Testis (tissue), 2 donors: ENCODE measurements at regions not wholly inside any gene's neighbourhood (a gene's known extent, or its start where the extent isn't known, plus 50 kb on each side); places are given as distances from the start of the nearest gene placed in this dataset.

Source experiments
- DNase-seq: peaks from one replicate; pipeline ENCODE4 v3.0.0-alpha.2; 2019
- H3K27ac ChIP-seq, 2 donors: fragments of 200-600 bp; sonication (generic); one replicate each; pipeline ENCODE4 v1.5.1; 2019
- H3K27me3 ChIP-seq: fragments of 200-600 bp; sonication (generic); one replicate; pipeline ENCODE4 v1.5.1; 2019
- H3K36me3 ChIP-seq: fragments of 200-600 bp; sonication (generic); one replicate; pipeline ENCODE4 v1.5.1; 2017; ENCODE audit warnings: low read depth; ENCODE audit errors: missing control alignments
- H3K4me1 ChIP-seq: fragments of 200-600 bp; sonication (generic); one replicate; pipeline ENCODE4 v1.5.1; 2019
- H3K4me3 ChIP-seq, 2 donors: fragments of 200-600 bp; sonication (generic); one replicate each; pipeline ENCODE4 v1.5.1; 2017 to 2019
- H3K9me3 ChIP-seq: fragments of 200-600 bp; sonication (generic); one replicate; pipeline ENCODE4 v1.5.1; 2017
- CTCF ChIP-seq, 3 experiments: fragments of 450-650 bp in 2 of 3; fragments of 200-600 bp in 1 of 3; sonication (generic) in 1 of 3; IDR thresholded peaks; one replicate each; pipeline ENCODE4 v1.5.1; 2016 to 2019; ENCODE audit warnings: antibody characterized with exemption in 3 of 3, mild to moderate bottlenecking in 2 of 3, moderate library complexity in 1 of 3
- POLR2A ChIP-seq: fragments of 450-650 bp; IDR thresholded peaks from one replicate; pipeline ENCODE4 v1.6.1; 2017; ENCODE audit warnings: antibody characterized with exemption, mild to moderate bottlenecking, moderate library complexity
- WGBS, 2 donors: methylation state at CpG; one replicate each; pipeline ENCODE4 v1.1.5; 2018; 5-methylcytosine and 5-hydroxymethylcytosine counted together
- intact Hi-C: fragments of 100-400 bp; cut with DNase I; formaldehyde crosslinking; loops from one replicate; pipeline ENCODE4 v1.15.1; 2023; ENCODE audit warnings: low total_unique reads

DNA sequence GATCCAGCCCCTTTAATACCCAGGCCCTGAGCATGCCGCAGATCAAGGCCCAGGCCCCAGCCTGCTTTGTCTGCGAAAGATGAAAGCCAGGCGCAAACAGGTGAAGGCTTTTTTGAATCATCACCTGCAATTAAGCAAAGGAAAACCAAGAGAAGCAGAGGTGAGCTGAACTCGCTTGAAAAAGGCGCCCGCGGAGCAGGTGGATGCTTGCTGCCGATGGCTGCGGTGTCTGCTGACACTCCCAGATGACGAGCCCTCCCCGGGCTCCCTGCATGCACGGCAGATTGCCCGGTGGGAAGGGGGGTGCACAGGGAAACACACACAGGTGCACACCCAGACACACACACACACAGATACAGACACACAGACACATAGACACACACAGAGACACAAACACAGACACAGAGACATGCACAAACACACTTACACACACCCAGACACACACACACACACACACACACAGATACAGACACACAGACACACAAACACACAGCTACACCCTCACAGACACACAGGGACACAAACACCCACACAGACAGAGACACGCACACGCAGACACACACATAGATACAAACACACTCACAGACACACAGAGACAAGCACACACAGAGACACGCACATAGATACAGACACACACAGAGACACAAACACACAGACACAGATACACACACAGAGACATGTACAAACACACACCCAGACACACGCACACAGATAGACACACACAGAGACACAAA is 142.6 kb upstream of the RNF32 start:
- DNase-seq, result no peak
- Histone ChIP-seq H3K27ac (no peak overlapping the region), H3K4me3 (no peak overlapping the region), H3K36me3 (no peaks in the 10 kb centered on the region), H3K9me3 (no peaks in the 10 kb centered on the region), H3K27me3 (no peaks in the 10 kb centered on the region), H3K4me1 (no peaks in the 10 kb centered on the region)
- no peak for TF ChIP-seq CTCF (IDR thresholded peaks at IDR 0.05)
- TF ChIP-seq POLR2A, result no peak
- intact Hi-C loops, result no loop called here
- 72 to 76% methylated on average over 13 to 17 of the region's 17 CpGs for WGBS, 2 donors

DNA sequence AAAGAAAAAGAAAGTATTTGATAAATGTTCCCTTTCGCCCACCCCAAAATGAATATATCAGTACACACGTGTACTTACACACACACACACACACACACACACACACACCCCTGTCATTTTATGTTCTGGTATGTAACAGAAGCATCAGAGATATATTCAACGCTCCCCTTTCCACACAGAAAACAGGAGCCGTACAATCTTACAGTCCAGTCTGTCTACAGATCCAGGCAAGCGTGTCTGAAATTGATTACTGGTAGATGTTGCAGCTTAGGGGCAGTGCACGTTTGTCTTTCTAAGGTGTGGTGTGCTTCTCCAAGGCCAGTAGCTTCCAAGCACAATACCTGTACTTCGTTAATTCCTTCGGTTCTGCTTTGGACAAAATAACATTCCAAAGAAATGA is 143.7 kb upstream of the RNF32 start:
- no peak for DNase-seq

DNA sequence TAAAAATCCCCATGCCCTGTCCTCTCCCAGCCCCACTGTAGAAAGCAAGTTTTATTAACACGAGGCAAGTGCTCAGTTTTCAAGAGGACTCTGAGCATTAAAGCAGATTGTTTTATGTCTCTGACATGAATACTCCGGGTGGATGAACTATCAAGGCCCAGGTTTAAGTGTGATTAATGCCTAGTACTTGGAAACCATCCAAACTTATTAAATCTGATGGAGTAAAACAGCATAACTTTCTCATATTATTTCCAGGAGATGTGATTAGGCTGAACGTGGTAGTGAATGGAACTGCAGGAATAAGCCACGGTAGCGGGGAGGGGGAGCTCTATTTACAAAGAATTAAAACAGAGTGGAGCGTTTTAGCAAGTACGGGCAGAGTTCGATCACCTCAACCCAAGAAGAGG is 144.2 kb upstream of the RNF32 start:
- Histone ChIP-seq H3K27me3 (no peaks in the 10 kb centered on the region), H3K27ac (no peak overlapping the region), H3K4me1 (no peaks in the 10 kb centered on the region), H3K36me3 (no peaks in the 10 kb centered on the region), H3K9me3 (no peaks in the 10 kb centered on the region), H3K4me3 (no peak overlapping the region)
- TF ChIP-seq POLR2A, result no peak
- TF ChIP-seq CTCF (IDR thresholded peaks at IDR 0.05), result no peak
- intact Hi-C loops, result no loop called here
- 37 to 56% methylated on average over 8 of the region's 8 CpGs for WGBS, 2 donors
- no peak for DNase-seq

More for the DNA sequence above, 143.7 kb upstream of the RNF32 start:
- Histone ChIP-seq H3K27me3 (no peaks in the 10 kb centered on the region), H3K4me1 (no peaks in the 10 kb centered on the region), H3K36me3 (no peaks in the 10 kb centered on the region), H3K9me3 (no peaks in the 10 kb centered on the region), H3K27ac (no peak overlapping the region), H3K4me3 (no peak overlapping the region)
- intact Hi-C loops, result no loop called here
- TF ChIP-seq POLR2A, result no peak
- TF ChIP-seq CTCF (IDR thresholded peaks at IDR 0.05), result no peak
- WGBS, 2 donors, result 72% methylated on average over 8 of the region's 8 CpGs

DNA sequence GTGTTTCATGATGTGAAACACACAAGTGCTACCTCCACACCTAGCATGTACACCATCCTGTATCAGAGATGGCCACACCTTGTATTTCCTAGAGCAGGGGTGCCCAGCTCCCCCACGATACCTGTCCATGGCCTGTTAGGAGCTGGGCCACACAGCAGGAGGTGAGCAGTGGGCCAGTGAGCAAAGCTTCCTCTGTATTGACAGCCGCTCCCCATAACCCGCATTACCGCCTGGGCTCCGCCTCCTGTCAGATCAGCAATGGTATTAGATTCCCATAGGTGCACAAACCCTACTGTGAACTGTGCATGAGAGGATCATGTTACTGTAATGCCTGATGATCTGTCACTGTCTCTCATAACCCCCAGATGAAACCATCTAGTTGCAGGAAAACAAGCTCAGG is 145.6 kb upstream of the RNF32 start:
- TF ChIP-seq CTCF (IDR thresholded peaks at IDR 0.05) (no peak), POLR2A (no peak)
- Histone ChIP-seq H3K36me3 (no peaks in the 10 kb centered on the region), H3K4me3 (no peak overlapping the region), H3K27me3 (no peaks in the 10 kb centered on the region), H3K9me3 (no peaks in the 10 kb centered on the region), H3K27ac (no peak overlapping the region), H3K4me1 (no peaks in the 10 kb centered on the region)
- no peak for DNase-seq
- intact Hi-C loops, result no loop called here
- 83 to 94% methylated on average over 5 of the region's 5 CpGs for WGBS, 2 donors

GRCh38 chr7:156493942-156494341 is 146.6 kb upstream of the RNF32 start:
- DNase-seq, result no peak
- no peaks in the 10 kb centered on the region for H3K4me1 ChIP-seq
- 92 to 93% methylated on average over 7 of the region's 7 CpGs for WGBS, 2 donors

More at GRCh38 chr7:156493942-156494341, 146.6 kb upstream of the RNF32 start:
- no peak overlapping the region for H3K4me3 ChIP-seq
- H3K27ac ChIP-seq, result no peak overlapping the region
- H3K9me3 ChIP-seq, result no peaks in the 10 kb centered on the region
- no peaks in the 10 kb centered on the region for H3K27me3 ChIP-seq
- intact Hi-C loops, result no loop called here
- no peak for TF ChIP-seq POLR2A
- TF ChIP-seq CTCF (IDR thresholded peaks at IDR 0.05), result no peak
- no peaks in the 10 kb centered on the region for H3K36me3 ChIP-seq
